Erythroblast (primary cell): ENCODE measurements at regions not wholly inside any gene's neighbourhood (a gene's known extent, or its start where the extent isn't known, plus 50 kb on each side); places are given as distances from the start of the nearest gene placed in this dataset.

ENCODE experiments used
- GATA1 ChIP-seq: IDR thresholded peaks from 2 replicates; pipeline ENCODE4 v1.6.1; 2011; ENCODE audit warnings: low read depth, mild to moderate bottlenecking, control low read depth, low read length, moderate library complexity
- POLR2A ChIP-seq: IDR thresholded peaks from 2 replicates; pipeline ENCODE4 v1.6.1; 2011; ENCODE audit warnings: mild to moderate bottlenecking, low read length

DNA sequence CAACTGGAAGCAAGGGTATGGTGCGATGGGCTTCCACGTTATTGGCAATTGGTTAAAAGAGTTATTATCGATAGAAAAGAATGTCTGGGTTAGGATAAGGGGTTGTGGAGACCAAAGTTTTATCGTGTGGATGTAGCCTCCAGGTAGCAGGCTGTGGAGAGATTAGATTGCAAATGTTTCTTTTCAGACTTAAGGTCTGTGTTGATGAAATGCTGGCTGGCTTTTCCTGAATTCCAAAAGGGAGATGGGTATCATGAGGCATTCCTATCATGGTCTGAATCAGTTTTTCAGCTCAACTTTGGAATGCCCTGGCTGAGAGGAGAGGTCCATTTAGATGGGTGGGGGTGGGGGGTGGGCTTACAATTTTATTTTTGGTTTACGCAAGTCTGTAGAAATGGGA lies 395.0 kb upstream of the RBFOX1 start:
- TF ChIP-seq POLR2A (no peak), GATA1 (no peak)
